ENCODE measurements at regions not wholly inside any gene's neighbourhood (a gene's known extent, or its start where the extent isn't known, plus 50 kb on each side); places are given as distances from the start of the nearest gene placed in this dataset.

DNA sequence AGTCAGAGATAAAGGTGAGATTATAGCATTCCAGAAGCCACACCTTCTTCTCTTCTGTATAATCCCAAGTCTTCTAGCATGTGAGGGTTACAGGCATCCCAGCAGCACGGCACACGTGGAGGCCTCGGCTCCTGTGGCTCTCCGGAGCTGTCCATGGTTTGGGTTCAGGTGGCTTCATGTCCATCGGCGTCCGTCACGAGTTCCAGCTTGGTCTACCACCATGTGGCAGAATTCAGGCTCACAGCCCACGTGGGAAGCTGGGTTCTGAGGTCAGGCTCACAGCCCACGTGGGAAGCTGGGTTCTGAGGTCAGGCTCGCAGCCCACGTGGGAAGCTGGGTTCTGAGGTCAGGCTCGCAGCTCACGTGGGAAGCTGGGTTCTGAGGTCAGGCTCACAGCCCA, 378.3 kb upstream of the SALL3 start:
- no peak overlapping the region for H2AFZ ChIP-seq (ENCODE audit: insufficient read depth, low read depth, low read length, poor library complexity, severe bottlenecking)
- H3K9ac ChIP-seq (ENCODE audit: insufficient read depth, low read length, poor library complexity, severe bottlenecking): no peak overlapping the region
- H3K27ac Mint-ChIP-seq: no peak overlapping the region
- 81% methylated on average over 14 of the region's 14 CpGs for WGBS (ENCODE audit: insufficient coverage)
- H3K9me3 ChIP-seq (replicated peaks in 1 of 2; ENCODE audit: control insufficient read depth in 1 of 2, insufficient read depth in 1 of 2, low read length in 2 of 2): peaks cover 0 to 11% of the 10 kb centered on the region in 2 donors
- no peak for DNase-seq
- peaks cover 2 to 5% (median 4%) of the 10 kb centered on the region in 3 donors for H3K27me3 Mint-ChIP-seq (ENCODE audit: low read depth in 3 of 3)
- no peaks in the 10 kb centered on the region for H3K36me3 ChIP-seq (replicated peaks in 1 of 2; ENCODE audit: control insufficient read depth in 1 of 2, insufficient read depth in 2 of 2, low read length in 2 of 2)
- H3K4me3 ChIP-seq (replicated peaks in 1 of 3; ENCODE audit: low read depth in 2 of 3, low read length in 3 of 3): no peak overlapping the region
- H3K4me2 ChIP-seq (replicated peaks; ENCODE audit: extremely low read depth, low read length, poor library complexity, severe bottlenecking): no peak overlapping the region
- H3K27me3 ChIP-seq (ENCODE audit: control insufficient read depth in 2 of 2, insufficient read depth in 2 of 2, low read length in 2 of 2): peaks cover 0 to 3% of the 10 kb centered on the region in 2 donors
- H3K27ac ChIP-seq (ENCODE audit: low read depth in 1 of 2, low read length in 2 of 2): no peak overlapping the region
- no peak for TF ChIP-seq CTCF (IDR thresholded peaks at IDR 0.05)
- no peak overlapping the region for H3K4me3 Mint-ChIP-seq
- H3K36me3 Mint-ChIP-seq: no peaks in the 10 kb centered on the region
- no peaks in the 10 kb centered on the region for H3K79me2 ChIP-seq (ENCODE audit: insufficient read depth, low read length)
- no peaks in the 10 kb centered on the region for H3K4me1 Mint-ChIP-seq
- intact Hi-C loops (cut with micrococcal nuclease): no loop called here
- H4K20me1 ChIP-seq (ENCODE audit: insufficient read depth, low read length): no peaks in the 10 kb centered on the region
- peaks cover 1 to 7% (median 6%) of the 10 kb centered on the region in 7 donors for H3K9me3 Mint-ChIP-seq
- no peaks in the 10 kb centered on the region for H3K4me1 ChIP-seq (ENCODE audit: control insufficient read depth in 1 of 2, insufficient read depth in 2 of 2, low read length in 2 of 2)

- TF ChIP-seq CTCF (IDR thresholded peaks at IDR 0.05): no peak
- Histone ChIP-seq H4K20me1 (ENCODE audit: insufficient read depth, low read length) (no peaks in the 10 kb centered on the region), H3K27me3 (ENCODE audit: control insufficient read depth in 2 of 2, insufficient read depth in 2 of 2, low read length in 2 of 2) (peaks cover 0 to 3% of the 10 kb centered on the region in 2 donors), H3K9me3 (replicated peaks in 1 of 2; ENCODE audit: control insufficient read depth in 1 of 2, insufficient read depth in 1 of 2, low read length in 2 of 2) (peaks cover 0 to 13% of the 10 kb centered on the region in 2 donors), H3K27ac (ENCODE audit: low read depth in 1 of 2, low read length in 2 of 2) (no peak overlapping the region), H3K4me1 (ENCODE audit: control insufficient read depth in 1 of 2, insufficient read depth in 2 of 2, low read length in 2 of 2) (no peaks in the 10 kb centered on the region), H2AFZ (ENCODE audit: insufficient read depth, low read depth, low read length, poor library complexity, severe bottlenecking) (no peak overlapping the region), H3K9ac (ENCODE audit: insufficient read depth, low read length, poor library complexity, severe bottlenecking) (no peak overlapping the region), H3K36me3 (replicated peaks in 1 of 2; ENCODE audit: control insufficient read depth in 1 of 2, insufficient read depth in 2 of 2, low read length in 2 of 2) (no peaks in the 10 kb centered on the region), H3K4me2 (replicated peaks; ENCODE audit: extremely low read depth, low read length, poor library complexity, severe bottlenecking) (no peak overlapping the region), H3K4me3 (replicated peaks in 1 of 3; ENCODE audit: low read depth in 2 of 3, low read length in 3 of 3) (no peak overlapping the region), H3K79me2 (ENCODE audit: insufficient read depth, low read length) (no peaks in the 10 kb centered on the region)
- Mint-ChIP-seq H3K4me3 (no peak overlapping the region), H3K27me3 (ENCODE audit: low read depth in 3 of 3) (peaks cover 2 to 5% (median 4%) of the 10 kb centered on the region in 3 donors), H3K9me3 (peaks cover 3 to 10% (median 7%) of the 10 kb centered on the region in 7 donors), H3K27ac (no peak overlapping the region), H3K4me1 (no peaks in the 10 kb centered on the region), H3K36me3 (no peaks in the 10 kb centered on the region)
- no peak for DNase-seq
- intact Hi-C loops (cut with micrococcal nuclease): no loop called here
- WGBS (ENCODE audit: insufficient coverage): 86% methylated on average over 7 of the region's 7 CpGs
These were observed 377.7 kb upstream of the SALL3 start for GRCh38 chr18:78601923-78602322.
